Stimulated activated CD4-positive, alpha-beta T cell treated with anti-CD3 and anti-CD28 coated beads, Interleukin-12 subunit alpha, Interleukin-12 subunit beta, amount 100 ng/mL, for 24 hours (primary cell): ENCODE measurements at regions not wholly inside any gene's neighbourhood (a gene's known extent, or its start where the extent isn't known, plus 50 kb on each side); places are given as distances from the start of the nearest gene placed in this dataset.
"Not testable (repeated sequence)": the region's sequence is repeated elsewhere in the genome, so short reads cannot be mapped to it uniquely, and the experiment has no call there.

ENCODE experiments used
- DNase-seq, 2 experiments: peaks; one replicate each; pipeline ENCODE4 v3.0.0-alpha.2; 2020; ENCODE audit warnings: low read depth in 2 of 2

- no peak for DNase-seq
Measured at GRCh38 chr7:156547884-156548561, 92.6 kb upstream of the RNF32 start.

- no peak for DNase-seq
Measured at GRCh38 chr7:156545979-156546378, 94.6 kb upstream of the RNF32 start.

- no peak for DNase-seq
Measured at GRCh38 chr7:156544919-156545715, 95.5 kb upstream of the RNF32 start.

DNA sequence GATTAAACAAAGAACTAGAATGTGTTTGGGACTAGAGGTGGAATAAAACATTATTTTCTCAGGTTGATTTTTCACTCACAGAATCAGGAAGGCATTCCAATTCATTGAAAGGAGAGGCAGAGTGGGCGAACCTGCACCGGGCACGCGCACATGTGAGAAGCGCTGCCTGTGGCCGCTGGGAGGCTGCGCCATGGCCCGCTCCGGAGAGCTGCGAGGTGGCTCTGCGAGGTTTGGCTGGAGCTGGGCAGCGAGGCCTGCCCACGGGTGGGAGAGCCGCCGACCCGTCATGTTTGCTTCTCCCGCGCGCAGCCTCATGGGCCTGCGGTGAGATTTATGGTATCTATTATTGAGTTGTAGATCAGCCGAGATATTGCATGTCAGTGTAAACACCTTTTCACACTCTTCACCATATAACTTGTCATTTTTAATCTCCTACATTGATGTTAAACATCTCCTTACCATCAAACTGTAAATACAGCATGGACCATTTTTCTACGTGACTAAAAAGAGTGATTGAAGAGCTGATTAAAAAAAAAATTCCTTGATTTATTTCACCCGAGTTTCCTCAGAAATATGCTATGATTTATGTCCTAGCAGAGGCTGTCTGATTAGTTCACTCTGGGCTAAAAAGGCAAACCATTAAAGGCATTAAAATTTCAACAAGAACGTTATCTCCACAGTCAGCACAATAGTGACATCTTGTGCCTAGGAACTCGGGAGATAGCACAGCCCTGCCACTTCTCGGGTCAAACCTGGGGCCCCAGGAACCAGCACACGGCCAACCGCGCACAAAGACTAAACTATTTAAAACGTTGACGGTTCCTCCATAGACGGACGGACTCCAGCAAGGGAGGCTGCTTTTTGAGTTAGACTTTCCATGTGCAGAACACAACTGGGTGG is 96.6 kb upstream of the RNF32 start:
- DNase-seq = no peak

- DNase-seq = no peak
Measured at GRCh38 chr7:156540619-156541165, 99.9 kb upstream of the RNF32 start.

GRCh38 chr7:156539999-156540398 is 100.6 kb upstream of the RNF32 start:
- no peak for DNase-seq

- no peak for DNase-seq
Measured at GRCh38 chr7:156537006-156537405, 103.6 kb upstream of the RNF32 start.

DNA sequence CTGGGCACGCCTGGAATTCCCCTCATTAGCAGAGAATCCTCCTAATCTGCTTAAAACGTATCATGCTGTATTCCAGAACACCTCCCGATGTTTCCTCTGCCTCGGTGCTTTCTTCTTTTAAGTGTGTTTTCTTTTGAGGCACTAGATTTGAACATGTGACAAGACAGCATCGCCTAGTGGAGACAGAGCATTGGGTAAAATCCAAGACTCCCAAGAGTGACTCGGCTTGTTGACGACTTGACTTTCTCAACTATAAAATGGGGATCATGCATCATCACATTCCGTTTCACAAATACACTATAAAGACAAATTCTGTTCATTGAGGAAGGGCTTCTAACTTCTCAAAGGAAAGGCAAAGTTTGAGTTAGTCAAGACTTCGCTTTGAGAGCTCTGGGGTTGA is 105.6 kb upstream of the RNF32 start:
- DNase-seq = no peak

DNA sequence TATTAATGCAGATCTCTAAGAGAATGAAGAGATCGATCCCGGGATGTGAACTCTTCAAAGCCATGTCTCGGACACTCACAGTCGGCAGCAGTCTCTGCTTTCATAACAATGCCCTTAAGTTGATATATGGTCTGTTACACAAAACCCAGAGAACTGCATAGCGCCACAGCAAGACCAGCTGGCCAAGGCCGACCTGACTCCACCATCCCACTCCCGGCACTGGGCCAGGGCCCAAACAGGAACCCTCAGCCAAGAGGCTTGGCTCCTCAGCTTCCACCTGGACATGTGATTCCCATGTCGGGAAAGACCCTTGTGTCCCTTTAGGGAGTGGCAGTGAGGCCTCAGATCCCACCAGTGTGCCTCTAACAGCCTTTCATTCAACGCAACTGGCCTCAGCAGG is 106.6 kb upstream of the RNF32 start:
- no peak for DNase-seq

- no peak for DNase-seq
Measured at GRCh38 chr7:156533420-156533819, 107.2 kb upstream of the RNF32 start.

DNA sequence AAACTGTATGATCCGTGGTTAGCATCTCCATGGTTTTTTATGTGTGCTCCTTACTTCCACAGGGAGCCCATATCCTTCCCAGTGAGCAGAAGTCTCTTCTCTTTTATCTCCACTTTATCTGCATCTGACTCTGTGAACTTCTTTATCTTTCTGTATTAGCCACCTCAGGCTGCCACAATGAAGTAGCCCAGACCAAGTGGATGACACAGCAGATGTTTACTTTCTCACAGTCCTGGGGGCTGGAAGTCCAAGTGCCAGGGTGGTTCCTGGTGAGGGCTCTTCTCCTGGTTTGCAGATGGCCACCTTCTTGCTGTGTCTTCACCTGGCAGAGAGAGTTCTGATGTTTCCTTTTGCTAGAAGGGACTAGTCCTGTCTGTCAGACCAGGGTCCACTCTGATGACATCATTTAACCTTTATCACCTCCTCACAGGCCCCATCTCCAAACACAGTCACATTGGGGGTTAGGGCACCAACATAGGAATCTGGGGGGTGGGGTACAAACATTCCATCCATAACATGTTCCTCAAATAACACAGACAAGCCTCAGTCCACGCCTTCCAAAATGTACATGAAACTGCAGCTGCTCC is 108.5 kb upstream of the RNF32 start:
- DNase-seq = no peak

DNA sequence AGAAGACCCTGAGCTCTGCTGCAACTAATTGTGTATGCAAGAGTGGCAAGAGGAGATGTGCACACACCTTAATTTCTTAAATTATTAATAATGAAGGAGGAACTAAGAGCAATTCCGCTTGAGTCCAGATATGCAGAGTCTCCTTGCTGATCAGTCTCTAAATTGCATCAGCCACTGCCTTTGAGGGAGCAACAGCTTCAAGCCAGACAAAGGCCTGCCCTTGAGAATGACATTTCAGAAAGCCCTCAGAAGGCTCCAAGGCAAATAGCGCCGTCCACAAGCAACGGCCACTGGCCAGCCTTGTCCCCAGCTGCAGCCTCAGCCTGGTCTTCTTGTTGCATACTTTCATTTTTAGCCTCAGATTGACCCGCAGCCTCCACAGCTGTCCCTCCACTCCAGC is 110.6 kb upstream of the RNF32 start:
- DNase-seq = no peak

GRCh38 chr7:156527458-156527890 is 113.1 kb upstream of the RNF32 start:
- no peak for DNase-seq

DNA sequence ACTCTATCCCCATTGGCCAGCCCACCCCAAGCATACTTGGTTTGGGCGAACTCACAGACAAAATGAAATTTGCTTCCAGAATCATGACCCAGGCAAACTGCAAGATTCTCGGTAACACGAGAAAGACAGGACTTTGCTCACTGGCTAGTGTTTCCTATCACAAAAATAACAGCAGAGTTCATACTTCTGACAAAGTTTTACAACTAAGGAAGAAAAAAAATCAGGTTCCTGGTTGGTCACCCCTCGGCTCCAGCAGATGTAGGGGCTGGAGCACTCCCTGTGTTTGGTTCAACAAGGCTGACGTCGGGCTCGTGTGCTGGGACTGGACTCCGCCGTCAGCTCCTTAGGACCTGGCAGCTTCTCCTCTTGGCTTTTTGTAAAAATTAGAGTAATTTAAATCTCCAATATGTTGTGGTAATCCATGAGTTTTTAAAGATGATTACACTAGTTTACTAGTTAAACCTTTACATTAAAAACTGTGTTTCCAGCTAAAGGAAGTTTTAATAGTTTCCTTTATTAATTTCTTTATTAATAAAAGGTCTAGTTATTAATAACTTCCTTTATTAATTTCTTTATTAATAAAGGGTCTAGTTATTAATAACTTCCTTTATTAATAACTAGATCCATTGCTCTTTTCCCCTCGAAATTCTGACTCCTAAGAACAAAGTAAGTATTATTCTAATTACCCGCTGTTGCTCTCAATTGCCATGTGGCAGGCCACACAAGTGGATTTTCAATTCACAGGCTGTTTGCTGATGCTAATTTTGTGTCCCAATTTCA is 115.6 kb upstream of the RNF32 start:
- no peak for DNase-seq

DNA sequence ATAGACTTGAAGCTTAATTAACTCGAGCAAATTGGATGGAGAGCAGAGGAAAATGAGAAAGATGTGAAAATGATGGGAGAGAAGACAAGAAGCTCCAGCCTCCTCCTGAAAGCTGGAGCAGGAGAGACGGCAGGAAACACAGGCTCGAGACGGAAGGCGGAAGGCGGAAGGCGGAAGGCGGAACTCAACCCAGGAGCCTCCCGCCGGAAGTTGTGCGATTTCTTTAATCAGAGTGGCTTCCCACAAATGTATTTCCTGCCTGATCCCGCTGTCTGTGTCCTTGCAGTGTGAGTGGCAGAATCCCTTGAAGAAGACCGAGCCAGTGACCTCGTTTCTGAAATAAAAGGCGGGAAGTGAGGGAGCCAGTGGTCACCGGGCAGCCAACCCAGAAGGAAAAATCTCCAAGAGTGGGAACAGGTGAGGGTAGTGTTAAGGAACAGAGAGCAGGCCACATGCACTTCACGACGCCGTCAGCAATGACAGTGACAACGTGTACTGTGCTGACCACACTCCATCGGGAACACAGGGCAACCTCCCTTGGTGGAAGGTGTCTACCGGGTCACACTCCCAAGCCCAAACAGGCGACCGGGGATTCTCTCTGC is 117.0 kb upstream of the RNF32 start:
- DNase-seq = no peak

GRCh38 chr7:156522801-156523200 is 117.8 kb upstream of the RNF32 start:
- no peak for DNase-seq

GRCh38 chr7:156519070-156519469 is 121.5 kb upstream of the RNF32 start:
- no peak for DNase-seq

DNA sequence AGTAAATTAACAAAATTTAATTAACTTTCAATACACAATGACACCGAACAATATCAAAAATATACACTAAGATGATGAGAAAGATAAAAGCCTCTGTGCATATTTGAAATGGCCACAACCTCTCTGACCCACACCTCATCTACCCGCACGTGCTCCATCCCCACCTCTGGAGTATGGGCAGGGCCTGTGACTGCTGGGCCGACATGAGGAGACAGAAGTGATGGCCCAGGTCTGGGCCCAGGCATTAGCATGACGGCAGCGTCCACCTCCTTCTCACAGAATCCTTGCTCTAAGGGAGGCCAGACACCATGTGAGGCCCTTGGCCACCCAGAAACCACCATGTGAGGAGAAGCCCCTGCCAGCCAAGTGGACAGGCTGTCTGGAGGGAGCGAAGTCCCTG is 122.1 kb upstream of the RNF32 start:
- DNase-seq = no peak

DNA sequence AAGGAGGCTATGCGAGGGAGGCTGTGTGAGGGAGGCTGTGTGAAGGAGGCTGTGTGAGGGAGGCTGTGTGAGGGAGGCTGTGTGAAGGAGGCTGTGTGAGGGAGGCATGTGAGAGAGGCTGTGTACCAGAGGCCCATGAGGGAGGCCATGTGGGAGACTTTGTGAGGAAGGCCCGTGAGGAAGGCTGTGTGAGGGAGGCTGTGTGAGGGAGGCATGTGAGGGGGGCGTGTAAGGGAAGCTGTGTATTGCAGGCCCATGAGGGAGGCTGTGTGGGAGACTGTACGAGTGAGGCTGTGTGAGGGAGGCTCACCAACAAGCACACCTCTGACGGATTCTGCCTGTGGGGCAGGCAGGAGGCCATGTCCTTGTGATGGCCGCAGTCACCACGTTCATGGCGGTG is 122.7 kb upstream of the RNF32 start:
- not testable (repeated sequence) for DNase-seq

GRCh38 chr7:156516791-156517378 is 123.7 kb upstream of the RNF32 start:
- DNase-seq = no peak
